ENCODE measurements at regions not wholly inside any gene's neighbourhood (a gene's known extent, or its start where the extent isn't known, plus 50 kb on each side); places are given as distances from the start of the nearest gene placed in this dataset.
"Not testable (repeated sequence)": the region's sequence is repeated elsewhere in the genome, so short reads cannot be mapped to it uniquely, and the experiment has no call there.

DNA sequence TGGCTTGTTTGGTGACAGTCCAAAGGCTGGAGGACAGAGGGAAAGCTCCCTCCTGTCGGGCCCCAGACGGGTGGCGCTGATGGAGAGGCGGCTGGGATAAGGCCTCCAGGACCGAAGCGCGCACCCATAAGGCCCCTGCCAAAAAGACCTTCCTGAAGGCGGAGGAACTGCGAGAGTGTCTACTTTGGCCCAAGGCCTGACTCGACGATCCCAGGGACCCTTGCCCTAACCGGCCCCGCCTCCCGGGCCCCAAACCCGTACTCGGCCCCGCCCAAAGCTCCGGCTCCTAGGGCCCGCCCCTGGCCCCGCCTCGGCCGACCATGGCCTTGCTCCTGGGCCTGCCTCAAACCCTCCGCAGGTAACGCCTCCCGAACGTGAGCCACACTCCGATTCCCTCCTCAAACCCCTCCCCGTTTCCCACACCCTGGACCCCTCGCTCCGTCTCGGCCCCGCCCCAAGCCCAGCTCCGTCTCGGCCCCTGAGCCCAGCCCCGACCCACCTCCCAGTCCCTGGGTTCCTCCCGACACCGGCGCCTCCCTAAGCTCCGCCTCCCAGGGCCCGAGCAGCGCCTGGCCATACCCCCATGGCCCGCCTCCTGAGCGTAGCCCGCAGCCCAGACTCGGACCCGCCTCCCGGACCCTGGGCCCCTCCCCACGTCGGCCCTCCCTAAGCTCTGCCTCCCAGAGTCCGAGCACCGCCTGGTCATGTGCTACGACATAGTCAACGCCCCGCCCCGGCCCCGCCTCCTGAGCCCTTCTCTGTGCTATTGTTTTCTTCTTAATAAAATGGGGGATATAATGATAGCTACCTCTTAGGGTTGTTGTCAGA lies 90.0 kb upstream of the DRD5 start:
- peak; percentile 80 for DNase-seq (ENCODE audit: low read depth)
- peak overlapping the region; percentile 59 for H3K4me3 ChIP-seq (ENCODE audit: low read length)
- TF ChIP-seq, protein P1, sequence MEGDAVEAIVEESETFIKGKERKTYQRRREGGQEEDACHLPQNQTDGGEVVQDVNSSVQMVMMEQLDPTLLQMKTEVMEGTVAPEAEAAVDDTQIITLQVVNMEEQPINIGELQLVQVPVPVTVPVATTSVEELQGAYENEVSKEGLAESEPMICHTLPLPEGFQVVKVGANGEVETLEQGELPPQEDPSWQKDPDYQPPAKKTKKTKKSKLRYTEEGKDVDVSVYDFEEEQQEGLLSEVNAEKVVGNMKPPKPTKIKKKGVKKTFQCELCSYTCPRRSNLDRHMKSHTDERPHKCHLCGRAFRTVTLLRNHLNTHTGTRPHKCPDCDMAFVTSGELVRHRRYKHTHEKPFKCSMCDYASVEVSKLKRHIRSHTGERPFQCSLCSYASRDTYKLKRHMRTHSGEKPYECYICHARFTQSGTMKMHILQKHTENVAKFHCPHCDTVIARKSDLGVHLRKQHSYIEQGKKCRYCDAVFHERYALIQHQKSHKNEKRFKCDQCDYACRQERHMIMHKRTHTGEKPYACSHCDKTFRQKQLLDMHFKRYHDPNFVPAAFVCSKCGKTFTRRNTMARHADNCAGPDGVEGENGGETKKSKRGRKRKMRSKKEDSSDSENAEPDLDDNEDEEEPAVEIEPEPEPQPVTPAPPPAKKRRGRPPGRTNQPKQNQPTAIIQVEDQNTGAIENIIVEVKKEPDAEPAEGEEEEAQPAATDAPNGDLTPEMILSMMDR (conservative IDR thresholded peaks at IDR 0.05; ENCODE audit: low read length), result no peak

DNA sequence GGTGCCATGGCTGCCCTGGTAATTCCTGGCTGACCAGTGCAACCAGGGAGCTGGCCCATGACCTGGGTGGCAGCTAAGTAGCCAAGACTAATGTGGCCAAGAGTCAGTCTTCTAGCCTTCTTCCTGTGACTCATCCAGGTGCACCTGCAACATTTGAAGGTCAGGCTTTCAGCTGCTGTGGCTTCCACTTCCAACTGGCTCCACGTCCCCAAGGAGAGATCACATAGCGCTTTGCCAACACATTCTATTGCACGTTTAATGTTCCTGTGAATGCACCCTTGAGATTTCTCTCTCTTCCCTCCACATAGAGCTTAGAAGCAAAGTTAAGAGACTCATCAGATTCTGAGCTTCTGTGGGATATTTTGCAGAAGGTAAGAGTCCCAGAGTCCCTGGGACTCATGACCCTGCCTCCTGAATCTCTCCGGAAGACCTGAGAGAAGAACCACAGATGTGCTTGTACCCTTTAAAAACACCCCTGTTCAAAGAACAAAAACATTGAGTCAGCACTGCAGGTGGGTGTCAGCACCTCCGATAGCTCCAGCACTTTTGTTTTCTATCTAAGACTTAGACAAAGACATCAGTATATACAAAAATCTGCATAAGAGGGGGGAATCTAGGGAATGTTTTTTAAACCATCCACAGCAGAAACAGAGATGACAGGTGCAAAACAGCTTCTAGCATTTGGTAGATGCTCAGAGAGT lies 88.5 kb upstream of the DRD5 start:
- not testable (repeated sequence) for H3K4me3 ChIP-seq (ENCODE audit: low read length); DNase-seq (ENCODE audit: low read depth)

DNA sequence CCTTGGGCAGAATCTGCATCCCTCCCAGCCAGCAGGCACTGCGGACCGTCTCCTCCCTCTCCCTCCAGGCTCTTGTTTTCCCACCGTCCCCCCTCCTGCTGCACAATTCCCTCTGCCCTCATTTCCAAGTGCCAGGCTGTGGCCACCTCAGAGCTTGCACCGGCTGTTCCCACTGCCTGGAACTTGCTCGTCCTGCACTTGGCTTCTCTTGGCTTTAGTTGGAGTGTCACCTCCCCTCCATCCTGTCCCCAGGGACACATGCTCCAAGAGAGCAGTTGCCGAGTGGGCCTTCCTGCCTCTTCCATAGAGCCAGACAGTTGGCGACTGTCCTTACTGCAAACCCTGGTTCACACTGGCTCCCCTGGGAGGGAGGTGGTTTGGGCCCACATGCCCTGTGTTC lies 87.0 kb upstream of the DRD5 start:
- not testable (repeated sequence) for DNase-seq (ENCODE audit: low read depth); H3K4me3 ChIP-seq (ENCODE audit: low read length)

DNA sequence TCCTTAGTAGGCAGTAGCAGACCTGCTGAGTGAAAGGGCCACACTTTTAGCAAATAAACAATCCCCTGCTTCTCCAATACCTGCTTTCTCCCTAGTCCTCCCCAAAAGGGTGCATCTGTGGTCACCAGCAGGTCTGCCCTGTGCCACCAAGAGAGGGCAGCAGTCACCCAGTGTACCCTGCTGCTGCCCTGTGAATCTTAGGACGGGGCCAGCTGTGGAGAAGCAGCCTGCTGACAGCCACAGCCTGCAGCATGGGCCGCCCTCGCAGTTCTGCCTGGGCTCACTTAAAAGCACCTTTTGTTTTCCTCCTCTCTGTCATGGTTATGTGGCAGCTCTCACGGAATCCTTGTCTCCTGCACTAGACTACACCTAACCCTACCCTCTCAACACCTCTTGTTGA lies 85.4 kb upstream of the DRD5 start:
- TF ChIP-seq, protein P1 (conservative IDR thresholded peaks at IDR 0.05; ENCODE audit: low read length), result 0 out of 2 replicates have a peak, but pooled peaks have one; percentile 10
- DNase-seq (ENCODE audit: low read depth), result peak; percentile 5
- H3K4me3 ChIP-seq (ENCODE audit: low read length), result not testable (repeated sequence)

DNA sequence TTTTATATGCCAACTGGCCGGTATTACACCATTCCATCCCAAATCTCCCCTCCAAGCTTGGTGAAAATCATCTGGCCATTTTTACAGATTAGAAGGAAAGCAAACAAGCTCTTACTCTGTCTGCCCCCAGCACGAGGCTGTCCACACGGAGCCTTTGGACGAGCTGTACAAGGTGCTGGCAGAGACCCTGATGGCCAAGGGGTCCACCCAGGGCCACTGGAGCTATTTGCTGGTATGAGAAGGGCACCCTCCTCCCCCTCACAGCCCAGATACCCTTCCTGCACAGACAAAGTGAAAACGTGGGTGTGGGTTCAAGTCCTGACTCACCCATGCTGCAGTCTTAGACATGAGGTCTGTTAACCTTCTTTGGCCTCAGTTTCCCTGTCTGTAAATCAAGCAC lies 84.9 kb upstream of the DRD5 start:
- not testable (repeated sequence) for DNase-seq (ENCODE audit: low read depth); H3K4me3 ChIP-seq (ENCODE audit: low read length)

DNA sequence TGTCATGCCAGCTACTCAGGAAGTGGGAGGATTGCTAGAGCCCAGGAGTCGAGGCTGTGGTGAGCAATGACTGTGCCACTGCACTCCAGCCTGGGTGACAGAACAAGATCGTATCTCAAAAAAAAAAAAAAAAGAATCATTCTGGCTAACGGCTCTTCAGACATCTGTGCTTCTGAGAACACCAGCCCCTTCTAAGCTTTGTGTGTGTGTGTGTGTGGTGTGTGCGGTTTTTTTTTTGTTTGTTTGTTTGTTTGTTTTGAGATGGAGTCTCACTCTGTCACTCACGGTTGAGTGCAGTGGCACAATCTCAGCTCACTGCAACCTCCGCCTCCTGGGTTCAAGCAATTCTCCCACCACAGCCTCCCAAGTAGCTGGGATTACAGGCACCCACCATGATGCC lies 79.4 kb upstream of the DRD5 start:
- not testable (repeated sequence) for H3K4me3 ChIP-seq (ENCODE audit: low read length); DNase-seq (ENCODE audit: low read depth)

DNA sequence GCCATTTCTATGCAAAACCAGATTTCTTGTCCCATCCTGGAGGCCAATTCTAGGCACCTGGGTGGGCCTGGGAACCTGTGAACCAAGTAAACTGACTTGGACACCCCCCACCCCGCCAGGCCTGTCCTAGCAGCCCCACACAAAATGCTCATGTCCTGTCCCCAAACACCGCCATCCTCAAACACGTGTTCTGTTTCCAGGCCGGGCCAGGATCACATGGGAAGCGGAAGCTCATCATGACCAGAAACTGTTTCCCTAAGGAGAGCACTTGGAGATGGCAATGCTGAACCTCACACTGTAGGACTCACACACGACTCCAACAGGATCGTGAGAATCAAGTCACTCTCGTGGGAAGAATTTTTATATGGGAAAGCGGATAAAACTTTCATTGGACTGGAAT lies 78.7 kb upstream of the DRD5 start:
- H3K4me3 ChIP-seq (ENCODE audit: low read length); DNase-seq (ENCODE audit: low read depth): not testable (repeated sequence)

DNA sequence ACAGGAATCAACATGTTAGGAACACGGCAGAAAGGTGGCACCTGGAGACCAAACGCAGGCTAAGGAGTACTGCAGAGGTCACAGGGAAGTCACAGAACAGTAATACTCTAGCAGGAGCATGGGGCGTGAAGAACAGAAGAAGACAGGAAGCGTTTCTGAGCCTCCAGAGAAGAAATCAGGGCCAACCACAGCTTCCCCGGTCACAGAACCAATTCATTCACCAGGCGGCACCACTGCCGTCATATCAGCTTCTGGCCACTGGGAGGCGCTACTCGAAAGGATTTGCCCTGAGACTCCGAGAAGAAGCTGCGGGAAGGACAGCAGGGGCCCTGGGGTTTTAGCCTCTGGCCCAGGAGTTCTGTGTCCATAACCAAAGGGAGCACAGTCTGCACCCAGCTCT lies 78.0 kb upstream of the DRD5 start:
- TF ChIP-seq, protein P1 (conservative IDR thresholded peaks at IDR 0.05; ENCODE audit: low read length), result peak; percentile 48
- no peak overlapping the region for H3K4me3 ChIP-seq (ENCODE audit: low read length)
- peak; percentile 5 for DNase-seq (ENCODE audit: low read depth)

DNA sequence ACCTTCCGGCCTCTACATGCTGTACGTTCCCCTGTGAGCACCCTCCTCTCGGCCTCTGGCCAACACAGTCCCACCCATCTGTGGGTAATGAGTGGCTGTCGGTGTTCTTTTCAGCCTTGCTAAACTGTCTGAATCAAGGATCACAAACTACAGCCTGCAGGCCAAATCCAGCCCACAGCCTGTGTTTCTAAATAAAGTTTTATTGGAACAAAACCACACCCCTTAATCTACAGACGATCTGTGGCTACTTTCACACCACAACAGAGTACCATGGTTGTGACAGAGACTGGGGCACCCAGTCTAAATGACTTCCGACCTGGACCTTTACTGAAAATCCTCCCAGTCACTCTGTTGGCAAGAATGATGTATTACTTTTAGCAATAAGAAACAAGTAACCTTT lies 77.3 kb upstream of the DRD5 start:
- not testable (repeated sequence) for H3K4me3 ChIP-seq (ENCODE audit: low read length); DNase-seq (ENCODE audit: low read depth)

DNA sequence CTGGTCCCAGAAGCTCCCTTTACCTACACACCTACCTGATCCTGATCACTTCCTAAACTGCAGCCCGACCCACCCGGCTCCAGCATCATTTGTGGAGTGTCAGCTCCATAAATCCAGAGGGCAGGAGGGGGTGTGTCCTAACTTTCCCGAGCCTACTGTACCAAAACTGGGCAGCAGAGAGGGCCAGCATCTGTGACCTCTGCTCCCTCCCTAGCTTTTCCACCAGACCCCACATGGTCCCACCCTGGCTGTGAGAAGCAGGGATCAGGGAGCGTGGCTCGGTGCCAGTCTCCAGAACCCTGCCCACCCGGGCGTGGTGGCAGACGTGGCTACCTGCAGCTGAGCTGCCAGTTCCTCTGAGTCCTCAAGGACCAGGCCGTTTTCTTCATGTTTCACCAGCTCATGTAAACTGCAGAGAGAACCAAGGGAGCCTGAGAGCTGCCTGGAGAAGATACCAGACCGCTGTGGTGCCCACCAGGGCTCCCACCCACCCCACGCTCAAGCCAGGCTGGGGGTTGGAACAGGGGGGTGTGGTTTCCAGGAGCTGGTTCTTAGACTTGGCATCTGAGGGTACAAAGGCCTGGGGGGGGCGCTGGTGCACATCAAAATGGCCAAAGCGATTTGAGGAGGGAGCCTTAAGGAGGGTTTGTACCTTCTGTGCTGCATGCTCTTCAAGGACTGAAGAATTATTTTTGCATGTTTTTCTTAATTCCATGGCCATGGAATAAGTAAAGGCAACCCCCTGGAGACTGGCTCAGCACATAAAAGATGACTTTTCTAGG lies 76.7 kb upstream of the DRD5 start:
- DNase-seq (ENCODE audit: low read depth), result no peak
- TF ChIP-seq, protein P1 (conservative IDR thresholded peaks at IDR 0.05; ENCODE audit: low read length), result no peak
- H3K4me3 ChIP-seq (ENCODE audit: low read length), result no peak overlapping the region

DNA sequence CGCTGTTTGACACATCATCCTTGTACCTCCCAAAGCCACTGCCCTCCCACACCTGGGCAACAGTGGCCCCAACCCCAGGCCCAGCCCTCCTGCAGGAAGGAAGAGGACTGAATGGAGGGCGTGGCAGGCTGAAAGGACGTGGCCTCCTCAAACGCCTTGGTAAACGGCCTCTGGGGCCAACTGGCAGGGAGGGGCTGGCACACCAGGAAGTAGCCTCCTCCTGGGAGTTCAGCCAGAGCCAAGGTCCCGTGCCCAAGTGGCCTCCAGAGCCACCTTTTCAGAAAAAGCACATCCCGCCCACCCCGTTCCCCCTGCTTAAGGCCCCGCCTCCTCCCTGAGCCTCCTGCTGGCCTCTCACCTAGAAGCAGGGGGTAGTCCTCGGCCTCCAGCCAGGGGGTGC lies 74.2 kb upstream of the DRD5 start:
- H3K4me3 ChIP-seq (ENCODE audit: low read length); DNase-seq (ENCODE audit: low read depth): not testable (repeated sequence)

DNA sequence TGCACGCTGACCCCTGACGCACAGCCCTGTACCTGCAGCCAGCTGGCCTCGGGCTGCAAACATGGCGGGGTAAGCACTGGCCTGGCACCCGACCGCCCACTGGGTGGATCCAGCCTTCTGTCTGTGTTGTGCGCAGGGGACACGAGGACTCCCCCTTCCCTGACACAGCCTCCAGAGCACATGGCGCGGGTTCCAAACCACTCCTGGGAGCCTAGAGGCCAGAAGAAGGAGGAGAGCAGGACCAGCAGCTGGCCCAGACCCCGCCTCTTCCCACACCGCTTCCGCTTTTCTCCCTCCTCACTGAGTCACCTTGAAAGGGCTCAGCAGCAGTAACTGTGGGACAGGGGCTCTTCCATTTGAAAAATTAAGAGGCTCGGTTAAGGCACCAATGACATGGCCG lies 73.5 kb upstream of the DRD5 start:
- DNase-seq (ENCODE audit: low read depth), result not testable (repeated sequence)

More for the DNA sequence above, 73.5 kb upstream of the DRD5 start:
- H3K4me3 ChIP-seq (ENCODE audit: low read length), result not testable (repeated sequence)

Measured in AG10803 (cell line).